Endodermal cell (in vitro differentiated cells): ENCODE measurements at regions not wholly inside any gene's neighbourhood (a gene's known extent, or its start where the extent isn't known, plus 50 kb on each side); places are given as distances from the start of the nearest gene placed in this dataset.

ENCODE experiments used
- DNase-seq: peaks from one replicate; pipeline ENCODE4 v3.0.0-alpha.2; 2017
- H3K27ac ChIP-seq: 2 replicates; pipeline ENCODE4 v1.5.1; 2013; ENCODE audit warnings: mild to moderate bottlenecking, low read depth, low read length, moderate library complexity
- H3K27me3 ChIP-seq: 2 replicates; pipeline ENCODE4 v1.6.1; 2013; ENCODE audit warnings: mild to moderate bottlenecking, low read length, moderate library complexity; ENCODE audit not compliant: insufficient read depth, control insufficient read depth, poor library complexity, severe bottlenecking
- H3K36me3 ChIP-seq: 2 replicates; pipeline ENCODE4 v1.7.0; 2013; ENCODE audit warnings: mild to moderate bottlenecking, low read length, moderate library complexity; ENCODE audit not compliant: control insufficient read depth, insufficient read depth
- H3K4me1 ChIP-seq: one replicate; pipeline ENCODE4 v1.7.0; 2013; ENCODE audit warnings: low read length; ENCODE audit not compliant: control insufficient read depth, insufficient read depth
- H3K4me3 ChIP-seq: 2 replicates; pipeline ENCODE4 v1.5.1; 2013; ENCODE audit warnings: mild to moderate bottlenecking, low read length, moderate library complexity
- H3K9ac ChIP-seq: 2 replicates; pipeline ENCODE4 v1.6.1; 2013; ENCODE audit warnings: mild to moderate bottlenecking, low read length, moderate library complexity; ENCODE audit not compliant: poor library complexity, severe bottlenecking; ENCODE audit errors: extremely low read depth
- H3K9me3 ChIP-seq: 2 replicates; pipeline ENCODE4 v1.6.1; 2013; ENCODE audit warnings: mild to moderate bottlenecking, low read length, moderate library complexity; ENCODE audit not compliant: control insufficient read depth
- H3K27ac Mint-ChIP-seq: 2 replicates; pipeline ENCODE4 v1.8.0; 2020; ENCODE audit warnings: mixed read lengths
- H3K27me3 Mint-ChIP-seq: 2 replicates; pipeline ENCODE4 v1.8.0; 2021; ENCODE audit warnings: mild to moderate bottlenecking, mixed read lengths; ENCODE audit not compliant: insufficient read depth
- H3K36me3 Mint-ChIP-seq: 2 replicates; pipeline ENCODE4 v1.8.0; 2020; ENCODE audit warnings: low read depth, mixed read lengths
- H3K4me1 Mint-ChIP-seq: 2 replicates; pipeline ENCODE4 v1.8.0; 2020; ENCODE audit warnings: mixed read lengths
- H3K4me3 Mint-ChIP-seq: 2 replicates; pipeline ENCODE4 v1.8.0; 2020; ENCODE audit warnings: mild to moderate bottlenecking, moderate library complexity, mixed read lengths
- H3K9me3 Mint-ChIP-seq: 2 replicates; pipeline ENCODE4 v1.8.0; 2020; ENCODE audit warnings: mild to moderate bottlenecking, mixed read lengths
- WGBS, 2 experiments: methylation state at CpG; one replicate each; pipeline versions ENCODE4 v1.1.5 to v1.1.7; 2013; ENCODE audit warnings: missing lambda C conversion rate in 2 of 2, mixed read lengths in 1 of 2; ENCODE audit not compliant: insufficient coverage in 1 of 2, insufficient read length in 1 of 2; 5-methylcytosine and 5-hydroxymethylcytosine counted together
- TF ChIP-seq, protein P1 (sequence below): fragments of 200-600 bp; sonication (generic); conservative IDR thresholded peaks from 2 replicates; pipeline ENCODE4 v1.5.0; 2021; ENCODE audit warnings: antibody characterized with exemption, mild to moderate bottlenecking

DNA sequence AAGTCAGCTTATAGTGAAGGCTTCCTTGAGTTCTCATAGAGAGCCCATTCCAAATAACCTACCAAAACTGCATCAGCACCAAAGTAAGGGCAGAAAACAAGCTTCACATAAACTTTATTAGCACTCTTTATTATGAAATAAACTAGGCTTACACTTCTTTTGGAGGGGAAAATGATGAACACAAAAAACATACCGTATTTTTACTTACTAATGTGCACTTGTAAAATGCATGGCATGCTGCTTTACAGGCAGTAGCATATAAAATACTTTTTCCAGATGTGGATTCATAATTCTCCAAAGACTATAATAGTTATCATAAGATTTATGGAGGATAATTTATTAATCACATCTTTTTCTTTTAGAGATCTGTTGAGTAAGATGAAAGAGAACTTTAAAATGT, 133.9 kb downstream of the OSR1 start:
- TF ChIP-seq, protein P1, sequence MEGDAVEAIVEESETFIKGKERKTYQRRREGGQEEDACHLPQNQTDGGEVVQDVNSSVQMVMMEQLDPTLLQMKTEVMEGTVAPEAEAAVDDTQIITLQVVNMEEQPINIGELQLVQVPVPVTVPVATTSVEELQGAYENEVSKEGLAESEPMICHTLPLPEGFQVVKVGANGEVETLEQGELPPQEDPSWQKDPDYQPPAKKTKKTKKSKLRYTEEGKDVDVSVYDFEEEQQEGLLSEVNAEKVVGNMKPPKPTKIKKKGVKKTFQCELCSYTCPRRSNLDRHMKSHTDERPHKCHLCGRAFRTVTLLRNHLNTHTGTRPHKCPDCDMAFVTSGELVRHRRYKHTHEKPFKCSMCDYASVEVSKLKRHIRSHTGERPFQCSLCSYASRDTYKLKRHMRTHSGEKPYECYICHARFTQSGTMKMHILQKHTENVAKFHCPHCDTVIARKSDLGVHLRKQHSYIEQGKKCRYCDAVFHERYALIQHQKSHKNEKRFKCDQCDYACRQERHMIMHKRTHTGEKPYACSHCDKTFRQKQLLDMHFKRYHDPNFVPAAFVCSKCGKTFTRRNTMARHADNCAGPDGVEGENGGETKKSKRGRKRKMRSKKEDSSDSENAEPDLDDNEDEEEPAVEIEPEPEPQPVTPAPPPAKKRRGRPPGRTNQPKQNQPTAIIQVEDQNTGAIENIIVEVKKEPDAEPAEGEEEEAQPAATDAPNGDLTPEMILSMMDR = no peak
- Mint-ChIP-seq H3K27ac (no peak overlapping the region), H3K27me3 (peaks cover 2% of the 10 kb centered on the region), H3K36me3 (no peaks in the 10 kb centered on the region), H3K4me1 (peaks cover 16% of the 10 kb centered on the region), H3K9me3 (no peaks in the 10 kb centered on the region), H3K4me3 (no peak overlapping the region)
- H3K4me1 ChIP-seq = peaks cover 8% of the 10 kb centered on the region
- no peak overlapping the region for H3K9ac ChIP-seq
- 100% methylated on average over 1 of the region's 1 CpG; no CpG with 5 or more reads in 1 of the 2 experiments for WGBS, 2 experiments
- H3K27ac ChIP-seq = no peak overlapping the region
- no peak overlapping the region for H3K4me3 ChIP-seq
- no peak for DNase-seq
- no peaks in the 10 kb centered on the region for H3K9me3 ChIP-seq
- H3K27me3 ChIP-seq = no peaks in the 10 kb centered on the region
- no peaks in the 10 kb centered on the region for H3K36me3 ChIP-seq

DNA sequence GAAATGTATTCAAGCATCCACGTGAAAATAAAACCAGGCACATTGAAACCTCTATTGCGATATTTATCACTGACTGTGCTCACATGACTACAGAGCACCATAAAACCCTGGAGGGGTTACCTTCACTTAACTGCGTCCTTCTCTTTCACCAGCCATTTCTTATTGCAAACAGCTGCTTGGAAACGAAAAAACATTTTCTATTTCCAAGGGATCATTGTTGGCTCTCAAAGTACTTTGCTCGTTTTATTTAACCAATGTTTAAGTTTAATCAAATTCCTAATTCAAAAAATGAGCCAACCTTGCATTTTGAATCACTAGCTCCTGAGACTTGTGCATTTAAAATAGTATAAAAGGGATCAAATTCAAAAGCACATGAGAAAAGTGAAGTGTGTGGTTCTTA, 134.4 kb downstream of the OSR1 start:
- TF ChIP-seq, protein P1 = no peak
- Mint-ChIP-seq H3K4me1 (peaks cover 13% of the 10 kb centered on the region), H3K27me3 (peaks cover 2% of the 10 kb centered on the region), H3K27ac (no peak overlapping the region), H3K36me3 (no peaks in the 10 kb centered on the region), H3K4me3 (no peak overlapping the region), H3K9me3 (no peaks in the 10 kb centered on the region)
- no peaks in the 10 kb centered on the region for H3K27me3 ChIP-seq
- no peak for DNase-seq
- H3K27ac ChIP-seq = no peak overlapping the region
- H3K9me3 ChIP-seq = no peaks in the 10 kb centered on the region
- 91 to 95% methylated on average over 4 to 5 of the region's 5 CpGs for WGBS, 2 experiments
- H3K4me3 ChIP-seq = no peak overlapping the region
- H3K36me3 ChIP-seq = no peaks in the 10 kb centered on the region
- peaks cover 8% of the 10 kb centered on the region for H3K4me1 ChIP-seq
- no peak overlapping the region for H3K9ac ChIP-seq

DNA sequence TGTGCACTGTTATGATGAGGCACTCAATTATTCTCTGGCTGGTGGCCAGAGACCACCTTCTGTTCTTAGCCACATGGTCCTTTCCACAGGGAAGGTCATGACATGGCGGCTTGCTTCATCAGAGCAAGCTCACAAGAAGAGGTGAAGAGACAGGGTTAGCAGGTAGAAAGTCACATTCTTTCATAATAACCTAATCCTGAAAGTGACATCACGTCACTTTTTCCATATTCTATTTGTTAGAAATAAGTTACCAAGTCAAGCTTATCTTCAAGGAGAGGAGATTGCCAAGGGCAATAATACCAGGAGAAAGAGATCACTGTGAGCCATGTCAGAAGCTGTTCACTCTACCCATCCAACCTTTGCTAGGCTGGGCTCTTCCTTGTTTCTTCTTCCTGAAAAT, 139.4 kb downstream of the OSR1 start:
- Histone ChIP-seq H3K36me3 (no peaks in the 10 kb centered on the region), H3K4me1 (no peaks in the 10 kb centered on the region), H3K9ac (no peak overlapping the region), H3K27ac (no peak overlapping the region), H3K27me3 (no peaks in the 10 kb centered on the region), H3K9me3 (no peaks in the 10 kb centered on the region), H3K4me3 (no peak overlapping the region)
- peaks cover 3% of the 10 kb centered on the region for H3K4me1 Mint-ChIP-seq
- H3K9me3 Mint-ChIP-seq = no peaks in the 10 kb centered on the region
- H3K4me3 Mint-ChIP-seq = no peak overlapping the region
- TF ChIP-seq, protein P1 = no peak
- no peak overlapping the region for H3K27ac Mint-ChIP-seq
- no peaks in the 10 kb centered on the region for H3K36me3 Mint-ChIP-seq
- no peak for DNase-seq
- H3K27me3 Mint-ChIP-seq = no peaks in the 10 kb centered on the region
- WGBS, 2 experiments = 92% methylated on average over 2 of the region's 2 CpGs; no CpG with 5 or more reads in 1 of the 2 experiments
